Neural progenitor cell (in vitro differentiated cells): ENCODE measurements at regions not wholly inside any gene's neighbourhood (a gene's known extent, or its start where the extent isn't known, plus 50 kb on each side); places are given as distances from the start of the nearest gene placed in this dataset.
"Not testable (repeated sequence)": the region's sequence is repeated elsewhere in the genome, so short reads cannot be mapped to it uniquely, and the experiment has no call there.

ENCODE experiments used
- DNase-seq: peaks from one replicate; pipeline ENCODE4 v3.0.0-alpha.2; 2016; ENCODE audit warnings: low spot score
- H2AFZ ChIP-seq: fragments of 200-600 bp; sonication (generic); replicated peaks from 2 replicates; pipeline ENCODE4 v1.6.1; 2016; ENCODE audit warnings: antibody characterized with exemption
- H3F3A ChIP-seq: fragments of 200-600 bp; sonication (generic); 2 replicates; pipeline ENCODE4 v1.6.1; 2016; ENCODE audit warnings: antibody characterized with exemption, low read depth
- H3K27ac ChIP-seq: fragments of 200-600 bp; sonication (generic); 2 replicates; pipeline ENCODE4 v1.5.1; 2016; ENCODE audit warnings: mild to moderate bottlenecking
- H3K27me3 ChIP-seq: fragments of 200-600 bp; sonication (generic); 2 replicates; pipeline ENCODE4 v1.6.1; 2016; ENCODE audit warnings: mild to moderate bottlenecking, moderate library complexity
- H3K36me3 ChIP-seq: fragments of 200-600 bp; sonication (generic); 2 replicates; pipeline ENCODE4 v1.5.1; 2016
- H3K4me1 ChIP-seq: fragments of 200-600 bp; sonication (generic); 2 replicates; pipeline ENCODE4 v1.6.1; 2016; ENCODE audit warnings: mixed run types
- H3K4me2 ChIP-seq: fragments of 200-600 bp; sonication (generic); 2 replicates; pipeline ENCODE4 v1.6.1; 2016
- H3K4me3 ChIP-seq: fragments of 200-600 bp; sonication (generic); 2 replicates; pipeline ENCODE4 v1.5.1; 2016
- H3K79me2 ChIP-seq: fragments of 200-600 bp; sonication (generic); 2 replicates; pipeline ENCODE4 v1.6.1; 2016; ENCODE audit warnings: low read depth
- H3K9ac ChIP-seq: fragments of 200-600 bp; sonication (generic); 2 replicates; pipeline ENCODE4 v1.6.1; 2016
- H3K9me3 ChIP-seq: fragments of 200-600 bp; sonication (generic); 2 replicates; pipeline ENCODE4 v1.5.1; 2016; ENCODE audit warnings: low read depth
- H4K20me1 ChIP-seq: fragments of 200-600 bp; sonication (generic); 2 replicates; pipeline ENCODE4 v1.6.1; 2016; ENCODE audit warnings: low read depth
- H3K27ac Mint-ChIP-seq: 3 replicates; pipeline ENCODE4 v1.8.0; 2021; ENCODE audit warnings: mixed read lengths
- H3K27me3 Mint-ChIP-seq: 2 replicates; pipeline ENCODE4 v1.8.0; 2022; ENCODE audit warnings: low read depth, mild to moderate bottlenecking, inconsistent platforms, moderate library complexity, mixed read lengths; ENCODE audit not compliant: insufficient read depth
- H3K36me3 Mint-ChIP-seq: 3 replicates; pipeline ENCODE4 v1.8.0; 2021; ENCODE audit warnings: mixed read lengths
- H3K4me1 Mint-ChIP-seq: 3 replicates; pipeline ENCODE4 v1.8.0; 2021; ENCODE audit warnings: mixed read lengths
- H3K4me3 Mint-ChIP-seq: 3 replicates; pipeline ENCODE4 v1.8.0; 2021; ENCODE audit warnings: mild to moderate bottlenecking, moderate library complexity, mixed read lengths
- H3K9me3 Mint-ChIP-seq: 3 replicates; pipeline ENCODE4 v1.8.0; 2020; ENCODE audit warnings: mixed read lengths
- CTCF ChIP-seq: fragments of 200-600 bp; sonication (generic); IDR thresholded peaks from 2 replicates; pipeline ENCODE4 v1.5.1; 2017; ENCODE audit warnings: antibody characterized with exemption, mild to moderate bottlenecking
- EZH2 ChIP-seq: fragments of 200-600 bp; sonication (generic); IDR thresholded peaks from 2 replicates; pipeline ENCODE4 v1.6.1; 2017; ENCODE audit warnings: antibody characterized with exemption, mild to moderate bottlenecking, moderate library complexity
- EZH2phosphoT487 ChIP-seq: fragments of 200-600 bp; sonication (generic); IDR thresholded peaks from 2 replicates; pipeline ENCODE4 v1.6.1; 2017; ENCODE audit warnings: antibody characterized with exemption

GRCh38 chr4:160110891-160111290 lies 1008.0 kb downstream of the RAPGEF2 start:
- no peaks in the 10 kb centered on the region for H3K36me3 Mint-ChIP-seq
- H3K4me2 ChIP-seq, result no peak overlapping the region
- H3K9me3 Mint-ChIP-seq, result peaks cover 28% of the 10 kb centered on the region
- DNase-seq, result no peak
- H3K36me3 ChIP-seq, result no peaks in the 10 kb centered on the region
- TF ChIP-seq EZH2, result no peak
- TF ChIP-seq EZH2phosphoT487, result no peak
- no peak for TF ChIP-seq CTCF
- no peaks in the 10 kb centered on the region for H3K79me2 ChIP-seq
- no peak overlapping the region for H2AFZ ChIP-seq
- no peak overlapping the region for H3K27ac ChIP-seq
- H3K4me1 Mint-ChIP-seq, result no peaks in the 10 kb centered on the region
- no peak overlapping the region for H3K4me3 ChIP-seq
- H3K27me3 ChIP-seq, result no peaks in the 10 kb centered on the region
- H3K4me3 Mint-ChIP-seq, result no peak overlapping the region
- H3K9ac ChIP-seq, result no peak overlapping the region
- H3K27me3 Mint-ChIP-seq, result no peaks in the 10 kb centered on the region
- no peaks in the 10 kb centered on the region for H4K20me1 ChIP-seq
- H3K4me1 ChIP-seq, result no peaks in the 10 kb centered on the region
- H3K27ac Mint-ChIP-seq, result no peak overlapping the region
- no peaks in the 10 kb centered on the region for H3F3A ChIP-seq
- no peaks in the 10 kb centered on the region for H3K9me3 ChIP-seq

DNA sequence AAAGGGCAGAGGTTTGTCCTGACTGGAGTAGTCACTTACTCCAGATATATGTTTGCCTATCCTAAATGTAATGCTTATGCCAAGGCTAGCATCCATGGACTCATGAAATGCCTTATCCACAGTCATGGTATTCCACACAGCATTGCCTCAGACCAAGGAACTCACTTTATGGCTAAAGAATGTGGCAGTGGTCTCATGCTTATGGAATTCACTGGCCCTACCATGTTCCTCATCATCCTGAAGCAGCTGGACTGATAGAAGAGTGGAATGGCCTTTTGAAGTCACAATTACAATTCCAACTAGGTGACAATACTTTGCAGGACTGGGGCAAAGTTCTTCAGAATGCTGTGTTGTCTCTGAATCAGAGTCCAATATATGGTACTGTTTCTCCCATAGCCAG lies 1014.8 kb downstream of the RAPGEF2 start:
- Mint-ChIP-seq H3K27me3 (no peaks in the 10 kb centered on the region), H3K9me3 (peaks cover 16% of the 10 kb centered on the region), H3K36me3 (no peaks in the 10 kb centered on the region), H3K27ac (no peak overlapping the region), H3K4me1 (no peaks in the 10 kb centered on the region), H3K4me3 (no peak overlapping the region)
- TF ChIP-seq CTCF, result no peak
- no peak for TF ChIP-seq EZH2
- no peak for TF ChIP-seq EZH2phosphoT487
- H3K9ac ChIP-seq, result no peak overlapping the region
- H3K36me3 ChIP-seq, result no peaks in the 10 kb centered on the region
- H4K20me1 ChIP-seq, result no peaks in the 10 kb centered on the region
- H3K79me2 ChIP-seq, result no peaks in the 10 kb centered on the region
- no peak overlapping the region for H3K27ac ChIP-seq
- no peak overlapping the region for H2AFZ ChIP-seq
- H3K4me1 ChIP-seq, result no peaks in the 10 kb centered on the region
- H3K4me3 ChIP-seq, result no peak overlapping the region
- H3K27me3 ChIP-seq, result no peaks in the 10 kb centered on the region
- H3F3A ChIP-seq, result no peaks in the 10 kb centered on the region
- H3K9me3 ChIP-seq, result no peaks in the 10 kb centered on the region
- DNase-seq, result no peak
- no peak overlapping the region for H3K4me2 ChIP-seq

GRCh38 chr4:160125576-160126287 lies 1022.9 kb downstream of the RAPGEF2 start:
- H3K79me2 ChIP-seq, H3K9ac ChIP-seq, H3K27ac Mint-ChIP-seq, H2AFZ ChIP-seq, H3K9me3 Mint-ChIP-seq, H3K27me3 ChIP-seq, H3K9me3 ChIP-seq, H4K20me1 ChIP-seq, H3K27me3 Mint-ChIP-seq, H3K36me3 ChIP-seq, H3K4me1 Mint-ChIP-seq, H3K27ac ChIP-seq, H3K4me1 ChIP-seq, H3K4me3 ChIP-seq, DNase-seq, H3F3A ChIP-seq, H3K4me2 ChIP-seq, H3K4me3 Mint-ChIP-seq, H3K36me3 Mint-ChIP-seq: not testable (repeated sequence)

DNA sequence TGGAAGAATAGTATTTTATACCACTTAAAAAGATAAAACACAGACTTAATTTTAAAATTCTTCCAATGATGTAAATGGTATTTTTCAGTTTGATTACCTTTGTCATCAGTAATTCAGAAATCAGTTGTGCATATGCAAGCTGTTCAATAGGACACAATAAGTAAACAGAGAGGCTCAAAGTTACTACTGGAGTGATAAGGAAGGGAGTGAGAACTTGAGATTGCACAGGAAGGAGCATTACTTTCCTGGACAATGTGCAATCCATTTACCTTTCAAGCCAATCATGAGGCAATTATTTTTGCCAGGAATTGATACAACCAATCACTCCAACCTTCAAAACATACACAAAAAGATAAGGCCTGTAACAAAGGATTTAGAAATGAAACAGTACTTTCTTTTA lies 1024.3 kb downstream of the RAPGEF2 start:
- Mint-ChIP-seq H3K4me1 (no peaks in the 10 kb centered on the region), H3K27ac (no peak overlapping the region), H3K36me3 (no peaks in the 10 kb centered on the region), H3K9me3 (peaks cover 13% of the 10 kb centered on the region), H3K4me3 (no peak overlapping the region), H3K27me3 (peaks cover 3% of the 10 kb centered on the region)
- Histone ChIP-seq H2AFZ (no peak overlapping the region), H3K4me3 (no peak overlapping the region), H3K9me3 (no peaks in the 10 kb centered on the region), H3K4me2 (no peak overlapping the region), H3K9ac (no peak overlapping the region), H3K79me2 (no peaks in the 10 kb centered on the region), H3K4me1 (no peaks in the 10 kb centered on the region), H3K27me3 (no peaks in the 10 kb centered on the region), H4K20me1 (no peaks in the 10 kb centered on the region), H3F3A (no peaks in the 10 kb centered on the region), H3K27ac (no peak overlapping the region), H3K36me3 (no peaks in the 10 kb centered on the region)
- DNase-seq, result no peak
- TF ChIP-seq EZH2phosphoT487, result no peak
- no peak for TF ChIP-seq CTCF
- no peak for TF ChIP-seq EZH2
